ENCODE measurements at regions not wholly inside any gene's neighbourhood (a gene's known extent, or its start where the extent isn't known, plus 50 kb on each side); places are given as distances from the start of the nearest gene placed in this dataset.

DNA sequence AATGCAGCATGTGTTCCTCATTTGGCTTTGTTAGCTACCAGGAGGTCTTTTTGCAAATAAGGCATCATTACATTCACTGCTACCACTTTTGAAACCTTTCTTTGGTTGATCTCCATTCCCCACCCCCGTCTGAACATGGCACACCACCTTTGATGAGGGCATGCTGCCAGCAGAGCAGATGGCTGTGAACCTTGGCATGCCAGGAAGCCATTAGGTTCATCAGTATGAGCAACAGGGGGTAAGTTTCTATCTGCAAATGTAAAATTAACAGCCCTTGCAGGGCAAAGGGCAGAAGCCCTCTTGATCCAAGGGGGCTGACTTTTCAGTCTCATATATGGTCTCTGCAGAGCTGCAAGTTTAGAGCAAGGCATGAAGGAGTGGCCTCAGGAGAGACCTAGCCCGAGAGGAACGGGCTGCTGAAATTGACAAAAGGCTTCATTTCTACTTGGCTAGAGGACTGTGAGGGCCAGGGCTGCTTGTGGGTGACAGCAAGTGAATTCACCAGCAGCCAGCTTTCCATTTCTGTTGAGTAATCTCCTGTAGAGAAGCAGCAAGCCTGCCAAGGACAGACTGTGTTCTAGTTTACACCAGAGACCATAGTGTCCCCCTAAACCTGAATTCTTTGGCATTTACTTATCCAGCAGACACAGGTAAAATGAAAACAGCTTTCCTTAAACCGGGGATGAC, 127.9 kb downstream of the ZNF326 start:
- Histone ChIP-seq H3K4me1 (no peaks in the 10 kb centered on the region), H3K9me3 (no peaks in the 10 kb centered on the region), H3K4me3 (no peak overlapping the region), H3K27ac (no peak overlapping the region), H3K27me3 (no peaks in the 10 kb centered on the region), H3K36me3 (no peaks in the 10 kb centered on the region)
- DNase-seq (no peak), ATAC-seq (no peak)
- intact Hi-C loops (cut with DNase I): no loop called here
- TF ChIP-seq, protein P1, sequence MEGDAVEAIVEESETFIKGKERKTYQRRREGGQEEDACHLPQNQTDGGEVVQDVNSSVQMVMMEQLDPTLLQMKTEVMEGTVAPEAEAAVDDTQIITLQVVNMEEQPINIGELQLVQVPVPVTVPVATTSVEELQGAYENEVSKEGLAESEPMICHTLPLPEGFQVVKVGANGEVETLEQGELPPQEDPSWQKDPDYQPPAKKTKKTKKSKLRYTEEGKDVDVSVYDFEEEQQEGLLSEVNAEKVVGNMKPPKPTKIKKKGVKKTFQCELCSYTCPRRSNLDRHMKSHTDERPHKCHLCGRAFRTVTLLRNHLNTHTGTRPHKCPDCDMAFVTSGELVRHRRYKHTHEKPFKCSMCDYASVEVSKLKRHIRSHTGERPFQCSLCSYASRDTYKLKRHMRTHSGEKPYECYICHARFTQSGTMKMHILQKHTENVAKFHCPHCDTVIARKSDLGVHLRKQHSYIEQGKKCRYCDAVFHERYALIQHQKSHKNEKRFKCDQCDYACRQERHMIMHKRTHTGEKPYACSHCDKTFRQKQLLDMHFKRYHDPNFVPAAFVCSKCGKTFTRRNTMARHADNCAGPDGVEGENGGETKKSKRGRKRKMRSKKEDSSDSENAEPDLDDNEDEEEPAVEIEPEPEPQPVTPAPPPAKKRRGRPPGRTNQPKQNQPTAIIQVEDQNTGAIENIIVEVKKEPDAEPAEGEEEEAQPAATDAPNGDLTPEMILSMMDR (IDR thresholded peaks at IDR 0.05): no peak

DNA sequence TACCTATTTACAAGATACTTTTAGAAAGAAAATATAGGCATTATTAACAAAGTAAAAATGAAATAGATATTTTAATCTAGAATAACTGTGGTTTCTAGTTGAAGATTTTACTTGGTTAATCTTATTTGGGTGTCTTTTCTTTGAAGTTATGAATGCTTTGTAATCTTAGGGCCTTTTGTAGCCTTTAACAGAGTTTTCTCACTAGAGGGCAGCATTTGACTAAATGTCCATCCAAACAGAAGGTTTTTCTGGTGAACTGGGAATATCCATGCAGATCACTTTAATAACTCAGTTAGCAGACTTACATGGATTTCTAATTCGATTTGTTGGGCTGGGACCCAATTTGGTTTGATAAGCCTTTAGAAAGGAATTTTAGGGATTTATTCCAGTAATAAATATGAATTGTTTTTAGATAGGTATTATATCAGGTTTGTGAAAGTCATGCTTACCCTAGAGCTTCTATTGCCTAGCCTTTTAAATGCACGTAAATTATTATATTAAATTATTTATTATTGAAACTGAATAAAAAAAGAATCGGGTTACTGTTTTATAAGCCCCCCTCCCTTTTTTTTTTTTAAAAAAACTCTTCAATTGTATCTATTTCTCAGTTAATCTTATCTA, 119.7 kb downstream of the ZNF326 start:
- TF ChIP-seq, protein P1 (IDR thresholded peaks at IDR 0.05): peak; percentile 38 to 61
- ATAC-seq (peak; percentile 62), DNase-seq (peak in 2 of 4 donors; percentile 22 to 43)
- H3K4me3 ChIP-seq: no peak overlapping the region
- H3K27ac ChIP-seq: no peak overlapping the region
- H3K4me1 ChIP-seq: no peaks in the 10 kb centered on the region
- no peaks in the 10 kb centered on the region for H3K36me3 ChIP-seq
- peaks cover 3 to 8% of the 10 kb centered on the region in 2 donors for H3K27me3 ChIP-seq
- no peaks in the 10 kb centered on the region for H3K9me3 ChIP-seq
- intact Hi-C loops (cut with DNase I): no loop called here

DNA sequence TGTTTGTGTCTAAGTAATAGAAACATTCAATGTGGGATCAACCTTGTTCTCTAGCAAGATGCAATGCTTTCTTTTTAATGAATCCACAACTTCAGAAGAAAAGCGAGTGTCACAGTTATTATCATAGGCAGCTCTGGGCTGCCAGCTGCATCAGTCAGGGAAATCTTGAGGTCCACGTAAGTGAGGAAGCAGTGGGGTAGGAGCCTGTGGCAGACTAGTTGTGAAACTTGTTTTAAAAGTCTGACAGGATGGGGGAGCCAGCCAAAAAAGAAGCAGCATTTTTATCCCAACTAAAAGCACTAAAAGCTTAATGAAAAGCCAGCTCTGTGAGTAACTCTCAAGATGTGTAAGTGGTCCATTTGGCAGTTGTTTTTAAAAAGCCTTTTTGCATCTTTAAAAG, 113.1 kb downstream of the ZNF326 start:
- ATAC-seq: no peak
- intact Hi-C loops (cut with DNase I): no loop called here
- Histone ChIP-seq H3K9me3 (no peaks in the 10 kb centered on the region), H3K27me3 (peaks cover 3 to 29% of the 10 kb centered on the region in 2 donors), H3K36me3 (no peaks in the 10 kb centered on the region), H3K4me1 (no peaks in the 10 kb centered on the region), H3K27ac (no peak overlapping the region), H3K4me3 (no peak overlapping the region)
- no peak for DNase-seq
- TF ChIP-seq, protein P1 (IDR thresholded peaks at IDR 0.05): no peak

- Histone ChIP-seq H3K4me1 (no peaks in the 10 kb centered on the region), H3K27me3 (peaks cover 0 to 25% of the 10 kb centered on the region in 2 donors), H3K36me3 (no peaks in the 10 kb centered on the region), H3K4me3 (no peak overlapping the region), H3K9me3 (no peaks in the 10 kb centered on the region), H3K27ac (no peak overlapping the region)
- TF ChIP-seq, protein P1 (IDR thresholded peaks at IDR 0.05): no peak
- ATAC-seq (no peak), DNase-seq (no peak)
- intact Hi-C loops (cut with DNase I): no loop called here
Measured at GRCh38 chr1:90106311-90106710, 111.4 kb downstream of the ZNF326 start.

DNA sequence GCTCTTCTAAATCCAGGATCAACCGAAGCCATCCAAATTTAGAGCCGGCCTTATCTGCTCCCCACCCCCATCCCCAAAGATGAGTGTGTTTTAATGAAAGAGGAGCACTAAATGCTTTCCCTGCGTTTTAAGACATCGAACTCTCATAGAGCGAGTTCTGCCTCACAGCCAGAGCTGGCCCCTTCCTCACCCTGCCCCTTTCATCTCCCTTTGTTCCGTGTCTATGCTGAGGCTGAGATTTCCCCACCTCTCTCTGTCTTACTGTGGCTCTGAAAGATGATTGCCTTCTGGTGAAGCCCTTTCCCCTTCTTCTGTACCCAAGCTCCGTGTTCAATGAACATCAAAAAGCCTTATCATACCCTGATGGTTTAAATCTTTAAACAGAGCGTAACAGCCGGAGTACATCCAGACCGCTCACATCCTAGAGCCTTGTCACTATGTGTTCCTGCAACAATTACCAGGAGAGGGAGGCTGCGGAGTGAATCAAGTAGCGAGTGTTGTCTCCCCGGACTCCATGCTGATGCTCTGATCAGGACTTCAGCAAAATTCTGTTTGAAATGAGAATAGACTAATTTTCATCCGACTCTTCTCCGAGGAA, 110.1 kb downstream of the ZNF326 start:
- TF ChIP-seq, protein P1 (IDR thresholded peaks at IDR 0.05): no peak

More for the DNA sequence above, 110.1 kb downstream of the ZNF326 start:
- no peak for ATAC-seq
- Histone ChIP-seq H3K36me3 (no peaks in the 10 kb centered on the region), H3K27me3 (peaks cover 0 to 25% of the 10 kb centered on the region in 2 donors), H3K27ac (no peak overlapping the region), H3K9me3 (no peaks in the 10 kb centered on the region), H3K4me3 (no peak overlapping the region), H3K4me1 (no peaks in the 10 kb centered on the region)
- DNase-seq: peak in 2 of 4 donors; percentile 3 to 7
- intact Hi-C loops (cut with DNase I): no loop called here

All from left lung (tissue), 4 donors.